A549 (cell line): ENCODE measurements at regions not wholly inside any gene's neighbourhood (a gene's known extent, or its start where the extent isn't known, plus 50 kb on each side); places are given as distances from the start of the nearest gene placed in this dataset.
A peak's percentile ranks its signal among the peaks of the same experiment; 100 is the strongest.

Experiments
- ATAC-seq, 2 experiments: fragments of 200-7000 bp in 1 of 2; fragments of >200 bp in 1 of 2; cut with Nextera tagmentation in 1 of 2; cut with Tn5 transposase in 1 of 2; 3 replicates each; pipeline versions ENCODE4 v1.8.0 to v1.9.1; 2018 to 2020; ENCODE audit warnings: mild to moderate bottlenecking in 1 of 2, moderate library complexity in 1 of 2
- CTCF ChIA-PET: fragments of 300-600 bp; sonication (Branson Sonifier 250); formaldehyde crosslinking; extraction: SDS; loops from one replicate; lab custom pipeline; 2021; ENCODE audit warnings: antibody characterized with exemption, inconsistent platforms; lab: Yijun Ruan, JAX
- POLR2A ChIA-PET: fragments of 350-600 bp; formaldehyde crosslinking; extraction: SDS; loops from one replicate; lab custom pipeline; 2021; ENCODE audit warnings: antibody characterized with exemption, inconsistent platforms; lab: Yijun Ruan, JAX
- DNase-seq, 2 experiments: peaks; one replicate each; pipeline versions ENCODE4 v3.0.0 to v3.0.0-alpha.2; 2011 to 2016; ENCODE audit warnings: low read depth in 1 of 2, low spot score in 1 of 2
- FAIRE-seq: peaks from 2 replicates; lab custom pipeline; 2011; peaks lifted over from hg19 to GRCh38; lab: Jason Lieb, UNC
- H3K27ac ChIP-seq, 2 experiments: fragments of >200 bp; sonication (Bioruptor Twin); formaldehyde crosslinking; 3 replicates each; pipeline ENCODE4 v1.5.1; 2016 to 2017
- H3K4me1 ChIP-seq: fragments of >200 bp; sonication (Bioruptor Twin); formaldehyde crosslinking; 3 replicates; pipeline ENCODE4 v1.6.1; 2016
- H3K4me2 ChIP-seq: fragments of >200 bp; sonication (Bioruptor Twin); formaldehyde crosslinking; 3 replicates; pipeline ENCODE4 v1.6.1; 2016
- H3K4me3 ChIP-seq: fragments of >200 bp; sonication (Bioruptor Twin); formaldehyde crosslinking; 3 replicates; pipeline ENCODE4 v1.5.1; 2016
- H3K9me3 ChIP-seq: fragments of >200 bp; sonication (Bioruptor Twin); formaldehyde crosslinking; 3 replicates; pipeline ENCODE4 v1.6.1; 2016
- CBX2 ChIP-seq: fragments of 200-600 bp; sonication (generic); IDR thresholded peaks from 2 replicates; pipeline ENCODE4 v1.6.1; 2016; ENCODE audit warnings: low read depth, mild to moderate bottlenecking, borderline replicate concordance
- EHF ChIP-seq: fragments of 250-450 bp; sonication (Bioruptor Pico); IDR thresholded peaks from 2 replicates; pipeline ENCODE4 v1.5.0; 2020; ENCODE audit warnings: mild to moderate bottlenecking
- EHMT2 ChIP-seq: fragments of 200-600 bp; sonication (generic); IDR thresholded peaks from 2 replicates; pipeline ENCODE4 v1.6.1; 2016; ENCODE audit warnings: antibody characterized with exemption, low read depth, mild to moderate bottlenecking, moderate library complexity
- FOSL2 ChIP-seq, 2 experiments: fragments of 450-650 bp in 1 of 2; fragments of >200 bp in 1 of 2; sonication (Bioruptor Twin) in 1 of 2; formaldehyde crosslinking; IDR thresholded peaks; 2 replicates each; pipeline versions ENCODE4 v1.5.0 to v1.6.1; 2016 to 2020; ENCODE audit warnings: mild to moderate bottlenecking in 1 of 2, moderate library complexity in 1 of 2
- GATA3 ChIP-seq: IDR thresholded peaks from 2 replicates; pipeline ENCODE4 v1.6.1; 2012; ENCODE audit warnings: borderline replicate concordance
- HES2 ChIP-seq: fragments of >200 bp; sonication (Bioruptor Twin); formaldehyde crosslinking; IDR thresholded peaks from 2 replicates; pipeline ENCODE4 v1.6.1; 2016
- HEYL ChIP-seq: fragments of 250-450 bp; sonication (Bioruptor Pico); IDR thresholded peaks from 2 replicates; pipeline ENCODE4 v1.8.0; 2021; ENCODE audit warnings: mild to moderate bottlenecking, moderate library complexity
- HOXA7 ChIP-seq: fragments of 250-450 bp; sonication (Bioruptor Pico); IDR thresholded peaks from 2 replicates; pipeline ENCODE4 v1.5.0; 2020; ENCODE audit warnings: mild to moderate bottlenecking, moderate library complexity
- HOXB13 ChIP-seq: fragments of 250-450 bp; sonication (Bioruptor Pico); IDR thresholded peaks from 2 replicates; pipeline ENCODE4 v1.5.0; 2020; ENCODE audit warnings: low read depth, mild to moderate bottlenecking, moderate library complexity
- HOXB5 ChIP-seq: fragments of 250-450 bp; sonication (Bioruptor Pico); IDR thresholded peaks from 2 replicates; pipeline ENCODE4 v1.5.0; 2020; ENCODE audit warnings: mild to moderate bottlenecking, moderate library complexity
- JUN ChIP-seq, 2 experiments: fragments of >200 bp; sonication (Bioruptor Twin); formaldehyde crosslinking; IDR thresholded peaks; 2 replicates in 1 of 2; 3 replicates in 1 of 2; pipeline ENCODE4 v1.6.1; 2016 to 2017
- MAFK ChIP-seq: fragments of 450-650 bp; IDR thresholded peaks from 2 replicates; pipeline ENCODE4 v1.6.1; 2014; ENCODE audit not compliant: partially characterized antibody
- MAZ ChIP-seq: fragments of 150-350 bp; IDR thresholded peaks from 2 replicates; pipeline ENCODE4 v1.6.1; 2014; ENCODE audit warnings: antibody characterized with exemption, low read depth, low read length, borderline replicate concordance
- POLR2A ChIP-seq: IDR thresholded peaks from 2 replicates; pipeline ENCODE4 v1.6.1; 2012; ENCODE audit warnings: mild to moderate bottlenecking, low read length
- RAD21 ChIP-seq, 2 experiments: fragments of >200 bp in 1 of 2; sonication (Bioruptor Twin) in 1 of 2; formaldehyde crosslinking in 1 of 2; IDR thresholded peaks in 1 of 2; conservative IDR thresholded peaks in 1 of 2; 2 replicates in 1 of 2; 3 replicates in 1 of 2; pipeline ENCODE4 v1.6.1; 2012 to 2018; ENCODE audit warnings: inconsistent platforms in 1 of 2
- RCOR1 ChIP-seq: fragments of 150-350 bp; IDR thresholded peaks from 2 replicates; pipeline ENCODE4 v1.6.1; 2014; ENCODE audit warnings: antibody characterized with exemption, low read length, low read depth
- REST ChIP-seq: fragments of 200-600 bp; sonication (generic); IDR thresholded peaks from 2 replicates; pipeline ENCODE4 v1.6.1; 2016; ENCODE audit warnings: antibody characterized with exemption, mild to moderate bottlenecking, moderate library complexity
- RNF2 ChIP-seq: fragments of 200-600 bp; sonication (generic); IDR thresholded peaks from 2 replicates; pipeline ENCODE4 v1.6.1; 2016; ENCODE audit warnings: low read depth, mild to moderate bottlenecking, antibody characterized with exemption, moderate library complexity, borderline replicate concordance
- TFCP2L1 ChIP-seq: fragments of 250-450 bp; sonication (Bioruptor Pico); IDR thresholded peaks from 2 replicates; pipeline ENCODE4 v1.5.0; 2021; ENCODE audit warnings: mild to moderate bottlenecking
- USF2 ChIP-seq: fragments of 450-650 bp; IDR thresholded peaks from 2 replicates; pipeline ENCODE4 v1.6.1; 2014; ENCODE audit warnings: antibody characterized with exemption
- ZC3H11A ChIP-seq: fragments of 450-650 bp; IDR thresholded peaks from 2 replicates; pipeline ENCODE4 v1.6.1; 2014; ENCODE audit warnings: antibody characterized with exemption, mild to moderate bottlenecking
- ZNF302 ChIP-seq: fragments of 250-450 bp; sonication (Bioruptor Pico); IDR thresholded peaks from 2 replicates; pipeline ENCODE4 v1.9.0; 2021; ENCODE audit warnings: inconsistent platforms, mild to moderate bottlenecking, moderate library complexity
- WGBS: methylation state at CpG from one replicate; pipeline ENCODE4 v1.1.6; 2017; ENCODE audit errors: missing lambda C conversion rate; 5-methylcytosine and 5-hydroxymethylcytosine counted together
- TF ChIP-seq, protein P1 (sequence below): IDR thresholded peaks from 2 replicates; pipeline ENCODE4 v1.6.1; 2012; ENCODE audit warnings: low read depth, borderline replicate concordance

GRCh38 chr2:62369541-62370202, 136.3 kb downstream of the TMEM17 start (continued):
- TF ChIP-seq HOXB13 (CRISPR knock-in tag) = no peak
- TF ChIP-seq, all 56 proteins: peak for 0

GRCh38 chr2:62364791-62365528, 141.0 kb downstream of the TMEM17 start:
- POLR2A ChIA-PET = no interaction called here
- Histone ChIP-seq H3K4me3 (no peak overlapping the region), H3K27ac (no peak overlapping the region), H3K4me1 (peaks cover 7% of the 10 kb centered on the region; the same call in 1 of the 3 replicates), H3K9me3 (no peaks in the 10 kb centered on the region), H3K4me2 (no peak overlapping the region)
- ATAC-seq (no peak), DNase-seq (no peak), FAIRE-seq (no peak)
- TF ChIP-seq, protein P1, sequence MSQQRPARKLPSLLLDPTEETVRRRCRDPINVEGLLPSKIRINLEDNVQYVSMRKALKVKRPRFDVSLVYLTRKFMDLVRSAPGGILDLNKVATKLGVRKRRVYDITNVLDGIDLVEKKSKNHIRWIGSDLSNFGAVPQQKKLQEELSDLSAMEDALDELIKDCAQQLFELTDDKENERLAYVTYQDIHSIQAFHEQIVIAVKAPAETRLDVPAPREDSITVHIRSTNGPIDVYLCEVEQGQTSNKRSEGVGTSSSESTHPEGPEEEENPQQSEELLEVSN = no peak
- TF ChIP-seq EHF (CRISPR knock-in tag) (no peak), HOXB13 (CRISPR knock-in tag) (no peak), FOSL2 (IDR thresholded peaks at IDR 0.05) (no peak), FOSL2 (CRISPR knock-in tag; IDR thresholded peaks at IDR 0.05) (no peak), USF2 (no peak), RCOR1 (no peak), MAZ (no peak), ZC3H11A (no peak), EHMT2 (no peak), ZNF302 (CRISPR knock-in tag) (no peak), GATA3 (no peak), RAD21 (conservative IDR thresholded peaks at IDR 0.05 in 1 of 2, IDR thresholded peaks at IDR 0.05 in 1 of 2) (no peak), POLR2A (no peak), JUN (IDR thresholded peaks at IDR 0.05) (no peak), REST (no peak), HOXA7 (CRISPR knock-in tag) (no peak), HES2 (no peak)
- WGBS = 78% methylated on average over 11 of the region's 11 CpGs
- CTCF ChIA-PET = interaction anchor here (0.5 kb wide), 1 partner anchor 437 kb away, joined by 3 read pairs; no protein-coding TSS in a partner anchor

DNA sequence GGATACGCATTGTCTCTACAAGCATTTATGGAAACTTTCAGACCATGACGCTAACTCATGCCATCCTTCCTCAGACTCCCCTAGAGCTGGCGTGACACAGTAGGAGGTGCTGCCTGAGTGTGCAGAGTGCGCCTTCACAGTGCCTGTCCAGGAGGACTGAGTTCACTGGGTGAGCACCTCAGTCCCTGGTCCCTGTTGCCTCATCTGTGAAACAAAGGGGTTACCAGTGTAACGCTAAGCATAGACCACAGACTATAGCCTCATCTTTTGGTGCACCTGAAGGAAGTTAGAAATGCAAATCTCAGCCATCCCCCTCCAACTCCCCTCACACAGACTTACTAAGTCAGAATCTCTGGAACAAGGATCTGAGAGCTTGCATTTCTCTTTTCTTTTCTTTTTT, 142.8 kb downstream of the TMEM17 start:
- CTCF ChIA-PET = interaction anchor here (1.1 to 1.3 kb wide), 2 partner anchors 9 kb away, joined by 3 to 4 read pairs; no protein-coding TSS in a partner anchor
- H3K4me3 ChIP-seq = no peak overlapping the region
- 86% methylated on average over 5 of the region's 5 CpGs for WGBS
- ATAC-seq (0 out of 6 replicates have a peak, but pooled peaks of 1 of the 2 experiments have one; percentile 43), DNase-seq (no peak), FAIRE-seq (no peak)
- no peak overlapping the region for H3K27ac ChIP-seq
- POLR2A ChIA-PET = no interaction called here
- no peaks in the 10 kb centered on the region for H3K4me1 ChIP-seq
- H3K4me2 ChIP-seq = no peak overlapping the region
- no peaks in the 10 kb centered on the region for H3K9me3 ChIP-seq
- TF ChIP-seq HEYL (no peak), CBX2 (no peak), MAZ (no peak), HOXB5 (CRISPR knock-in tag) (no peak), MAFK (no peak), RNF2 (no peak), TFCP2L1 (no peak), REST (no peak)
- TF ChIP-seq, protein P1 = no peak
